H1 (cell line): ENCODE measurements at regions not wholly inside any gene's neighbourhood (a gene's known extent, or its start where the extent isn't known, plus 50 kb on each side); places are given as distances from the start of the nearest gene placed in this dataset.

Experiments
- CTCF ChIA-PET: fragments of 300-600 bp; sonication (Branson Sonifier 250); formaldehyde crosslinking; loops from one replicate; lab custom pipeline; 2021; ENCODE audit not compliant: partially characterized antibody; lab: Charles Lee
- POLR2A ChIA-PET: fragments of 300-600 bp; sonication (Branson Sonifier 250); formaldehyde crosslinking; loops from one replicate; lab custom pipeline; 2021; ENCODE audit warnings: inconsistent platforms; ENCODE audit not compliant: partially characterized antibody; lab: Charles Lee
- DNase-seq, 2 experiments: peaks; one replicate each; pipeline versions ENCODE4 v3.0.0 to v3.0.0-alpha.2; 2010 to 2022; ENCODE audit warnings: low spot score in 2 of 2, low read depth in 1 of 2, mixed read lengths in 1 of 2
- FAIRE-seq: peaks from 2 replicates; lab custom pipeline; 2011; peaks lifted over from hg19 to GRCh38; lab: Jason Lieb, UNC
- H2AFZ ChIP-seq: 2 replicates; pipeline ENCODE4 v1.8.1; 2012; ENCODE audit warnings: low read length, inconsistent platforms
- H2AK5ac ChIP-seq: 2 replicates; pipeline ENCODE4 v1.6.1; 2013; ENCODE audit warnings: low read depth, low read length
- H2BK120ac ChIP-seq: replicated peaks from 2 replicates; pipeline ENCODE3; 2013; ENCODE audit warnings: low read depth, low read length, inconsistent platforms
- H2BK12ac ChIP-seq: 2 replicates; pipeline ENCODE4 v1.6.1; 2013; ENCODE audit warnings: low read depth, low read length
- H2BK15ac ChIP-seq: 2 replicates; pipeline ENCODE4 v1.6.1; 2013; ENCODE audit warnings: low read length
- H2BK20ac ChIP-seq: 2 replicates; pipeline ENCODE4 v1.6.1; 2013; ENCODE audit warnings: low read length
- H2BK5ac ChIP-seq: 2 replicates; pipeline ENCODE4 v1.6.1; 2013; ENCODE audit warnings: low read depth, low read length
- H3K14ac ChIP-seq: 2 replicates; pipeline ENCODE4 v1.6.1; 2013; ENCODE audit warnings: inconsistent platforms; ENCODE audit not compliant: insufficient read length
- H3K18ac ChIP-seq: 2 replicates; pipeline ENCODE4 v1.6.1; 2013; ENCODE audit warnings: low read length; ENCODE audit errors: extremely low read depth
- H3K23ac ChIP-seq: 2 replicates; pipeline ENCODE4 v1.6.1; 2013; ENCODE audit warnings: inconsistent platforms; ENCODE audit not compliant: insufficient read length
- H3K23me2 ChIP-seq: 2 replicates; pipeline ENCODE4 v1.6.1; 2013; ENCODE audit warnings: low read depth, low read length
- H3K27ac ChIP-seq: 2 replicates; pipeline ENCODE4 v1.6.1; 2011; ENCODE audit warnings: low read depth, low read length, inconsistent platforms
- H3K27me3 ChIP-seq, 4 experiments: replicated peaks in 1 of 4; 1 replicate in 1 of 4; 2 replicates in 3 of 4; pipeline versions ENCODE4 v1.6.1 to v1.8.1; 2011 to 2013; ENCODE audit warnings: low read length in 3 of 4, mild to moderate bottlenecking in 3 of 4, inconsistent platforms in 2 of 4, mixed read lengths in 2 of 4, moderate library complexity in 1 of 4; ENCODE audit not compliant: control insufficient read depth in 3 of 4, insufficient read depth in 3 of 4; ENCODE audit errors: extremely low read depth in 1 of 4
- H3K36me3 ChIP-seq, 4 experiments: 2 replicates each; pipeline versions ENCODE4 v1.6.1 to v1.8.1; 2011 to 2013; ENCODE audit warnings: mild to moderate bottlenecking in 4 of 4, low read length in 3 of 4, moderate library complexity in 2 of 4, control low read depth in 1 of 4, inconsistent platforms in 1 of 4; ENCODE audit not compliant: insufficient read depth in 4 of 4, control insufficient read depth in 2 of 4
- H3K4ac ChIP-seq: replicated peaks from 2 replicates; pipeline ENCODE3; 2013; ENCODE audit warnings: low read length, low read depth, mixed read lengths, inconsistent platforms; ENCODE audit not compliant: insufficient read length
- H3K4me1 ChIP-seq, 4 experiments: replicated peaks in 1 of 4; 1 replicate in 1 of 4; 2 replicates in 3 of 4; pipeline versions ENCODE4 v1.6.1 to v1.8.1; 2011 to 2013; ENCODE audit warnings: low read length in 3 of 4, inconsistent platforms in 2 of 4, mixed read lengths in 1 of 4; ENCODE audit not compliant: insufficient read depth in 4 of 4, control insufficient read depth in 3 of 4
- H3K4me2 ChIP-seq, 2 experiments: 2 replicates each; pipeline versions ENCODE4 v1.6.1 to v1.8.1; 2011 to 2013; ENCODE audit warnings: low read depth in 2 of 2, low read length in 2 of 2, control low read depth in 1 of 2, inconsistent platforms in 1 of 2, mild to moderate bottlenecking in 1 of 2; ENCODE audit not compliant: insufficient read depth in 1 of 2
- H3K4me3 ChIP-seq, 4 experiments: fragments of 200-600, 300-600 bp in 1 of 4; sonication (generic), shearing (Covaris generic), sonication (Bioruptor Twin) in 1 of 4; 2 replicates each; pipeline versions ENCODE4 v1.5.1 to v1.8.1; 2011 to 2016; ENCODE audit warnings: low read length in 4 of 4, low read depth in 3 of 4, control low read depth in 2 of 4, inconsistent platforms in 2 of 4, mild to moderate bottlenecking in 2 of 4, mixed read lengths in 1 of 4, moderate library complexity in 1 of 4; ENCODE audit not compliant: insufficient read depth in 2 of 4; ENCODE audit errors: extremely low read depth in 1 of 4
- H3K56ac ChIP-seq: replicated peaks from 2 replicates; pipeline ENCODE3; 2013; ENCODE audit warnings: low read depth, mild to moderate bottlenecking, mixed read lengths, low read length, inconsistent platforms; ENCODE audit not compliant: insufficient read length
- H3K79me1 ChIP-seq: 2 replicates; pipeline ENCODE4 v1.6.1; 2013; ENCODE audit warnings: low read depth, low read length, control low read depth
- H3K79me2 ChIP-seq, 2 experiments: 2 replicates each; pipeline versions ENCODE4 v1.6.1 to v1.8.1; 2012 to 2013; ENCODE audit warnings: low read length in 2 of 2, mild to moderate bottlenecking in 2 of 2, inconsistent platforms in 1 of 2; ENCODE audit not compliant: insufficient read depth in 2 of 2, control insufficient read depth in 1 of 2
- H3K9ac ChIP-seq, 4 experiments: replicated peaks in 1 of 4; 1 replicate in 1 of 4; 2 replicates in 3 of 4; pipeline versions ENCODE4 v1.6.1 to v1.8.1; 2011 to 2013; ENCODE audit warnings: low read depth in 3 of 4, low read length in 3 of 4, control low read depth in 2 of 4, mild to moderate bottlenecking in 2 of 4, moderate library complexity in 2 of 4, inconsistent platforms in 1 of 4; ENCODE audit errors: extremely low read depth in 1 of 4
- H3K9me3 ChIP-seq, 2 experiments: 2 replicates each; pipeline versions ENCODE4 v1.6.1 to v1.8.1; 2012 to 2013; ENCODE audit warnings: mild to moderate bottlenecking in 2 of 2, moderate library complexity in 2 of 2, control low read depth in 1 of 2, inconsistent platforms in 1 of 2, low read depth in 1 of 2, low read length in 1 of 2, mixed read lengths in 1 of 2; ENCODE audit not compliant: insufficient read depth in 2 of 2
- H4K20me1 ChIP-seq, 2 experiments: replicated peaks in 1 of 2; 2 replicates each; pipeline versions ENCODE3 to v1.8.1; 2011 to 2013; ENCODE audit warnings: inconsistent platforms in 2 of 2, low read length in 2 of 2, mild to moderate bottlenecking in 1 of 2; ENCODE audit not compliant: insufficient read depth in 2 of 2, control insufficient read depth in 1 of 2
- H4K5ac ChIP-seq: 2 replicates; pipeline ENCODE4 v1.6.1; 2013; ENCODE audit warnings: low read length, low read depth, mixed read lengths, inconsistent platforms; ENCODE audit not compliant: insufficient read length
- H4K8ac ChIP-seq: 2 replicates; pipeline ENCODE4 v1.8.0; 2013; ENCODE audit warnings: mild to moderate bottlenecking, moderate library complexity, low read length, inconsistent platforms; ENCODE audit not compliant: insufficient read depth; ENCODE audit errors: extremely low read depth
- H4K91ac ChIP-seq: replicated peaks from 2 replicates; pipeline ENCODE3; 2013; ENCODE audit warnings: low read length, mixed read lengths, inconsistent platforms; ENCODE audit not compliant: insufficient read length
- BACH1 ChIP-seq: IDR thresholded peaks from 2 replicates; pipeline ENCODE4 v1.6.1; 2012; ENCODE audit warnings: low read length, improper control_type of control experiment
- CHD2 ChIP-seq: IDR thresholded peaks from 2 replicates; pipeline ENCODE4 v1.6.1; 2012; ENCODE audit warnings: low read length, improper control_type of control experiment
- EZH2 ChIP-seq: fragments of 200-600 bp; sonication (generic); IDR thresholded peaks from 2 replicates; pipeline ENCODE4 v1.7.1; 2012; ENCODE audit warnings: low read depth, mild to moderate bottlenecking, moderate library complexity, low read length, inconsistent platforms; ENCODE audit not compliant: severe bottlenecking
- MAFK ChIP-seq: IDR thresholded peaks from 2 replicates; pipeline ENCODE4 v1.6.1; 2012; ENCODE audit warnings: low read depth, mild to moderate bottlenecking, improper control_type of control experiment, low read length
- NRF1 ChIP-seq: IDR thresholded peaks from 2 replicates; pipeline ENCODE4 v1.6.1; 2011; ENCODE audit warnings: mild to moderate bottlenecking, low read depth, low read length, improper control_type of control experiment
- SP4 ChIP-seq: IDR thresholded peaks from 2 replicates; pipeline ENCODE4 v1.6.1; 2012; ENCODE audit warnings: low read length, inconsistent platforms
- SUZ12 ChIP-seq: fragments of 200-600 bp; sonication (generic); IDR thresholded peaks from 2 replicates; pipeline ENCODE4 v1.6.1; 2012; ENCODE audit warnings: mild to moderate bottlenecking, inconsistent platforms, low read length, moderate library complexity, mixed read lengths
- WGBS, 2 experiments: shearing (Covaris generic) in 1 of 2; methylation state at CpG; one replicate each; pipeline versions ENCODE4 v1.1.6 to v1.1.7; 2013 to 2015; ENCODE audit warnings: low lambda C conversion rate in 2 of 2, mixed read lengths in 2 of 2, inconsistent platforms in 1 of 2, low coverage in 1 of 2, missing lambda C conversion rate in 1 of 2; ENCODE audit not compliant: insufficient replicate concordance in 2 of 2, insufficient coverage in 1 of 2, insufficient read length in 1 of 2; ENCODE audit errors: extremely low coverage in 1 of 2, missing lambda C conversion rate in 1 of 2; 5-methylcytosine and 5-hydroxymethylcytosine counted together

GRCh38 chrX:76862509-76862908 is 435.0 kb downstream of the MAGEE1 start:
- Histone ChIP-seq H3K4me1 (no peaks in the 10 kb centered on the region), H4K20me1 (no peaks in the 10 kb centered on the region), H3K14ac (no peak overlapping the region), H3K23ac (no peak overlapping the region), H3K27ac (no peak overlapping the region), H4K91ac (no peak overlapping the region), H3K18ac (no peak overlapping the region), H3K27me3 (no peaks in the 10 kb centered on the region), H3K36me3 (no peaks in the 10 kb centered on the region), H3K4me2 (no peak overlapping the region), H4K8ac (no peak overlapping the region), H2BK12ac (no peak overlapping the region), H3K23me2 (no peaks in the 10 kb centered on the region), H3K9ac (no peak overlapping the region), H2BK120ac (no peak overlapping the region), H2AFZ (no peak overlapping the region), H4K5ac (no peak overlapping the region), H3K9me3 (no peaks in the 10 kb centered on the region), H2BK20ac (no peak overlapping the region), H3K56ac (no peak overlapping the region), H2BK15ac (no peak overlapping the region), H3K79me1 (no peaks in the 10 kb centered on the region), H3K4me3 (no peak overlapping the region), H3K79me2 (no peaks in the 10 kb centered on the region), H2AK5ac (no peak overlapping the region), H3K4ac (no peak overlapping the region), H2BK5ac (no peak overlapping the region)
- TF ChIP-seq NRF1 (no peak), CHD2 (no peak), MAFK (no peak), SUZ12 (no peak), SP4 (no peak), EZH2 (no peak), BACH1 (no peak)
- DNase-seq: no peak
- 83% methylated on average over 1 of the region's 1 CpG; no CpG with 5 or more reads in 1 of the 2 experiments for WGBS, 2 experiments
- no peak for FAIRE-seq
- ChIA-PET CTCF (no interaction called here), POLR2A (no interaction called here)
